Posterior vena cava (tissue), 2 donors: ENCODE measurements at regions not wholly inside any gene's neighbourhood (a gene's known extent, or its start where the extent isn't known, plus 50 kb on each side); places are given as distances from the start of the nearest gene placed in this dataset.

ENCODE experiments used
- DNase-seq: peaks from one replicate; pipeline ENCODE4 v3.0.0-alpha.2; 2020; ENCODE audit warnings: low spot score
- intact Hi-C, 2 donors: fragments of 100-400 bp; cut with DNase I; formaldehyde crosslinking; loops; one replicate each; pipeline versions ENCODE4 v1.14.1 to v1.14.2; 2022 to 2023
- donor health status: DM: yes; HTN: yes; CAD: no.
- donor health status: DM: yes; HTN: yes; CAD: no.

- no peak for DNase-seq
- intact Hi-C loops: no loop called here
Observed at GRCh38 chr2:16329421-16329820, 336.2 kb downstream of the CYRIA start.

- no peak for DNase-seq
- intact Hi-C loops: no loop called here
Observed at GRCh38 chr2:16328521-16329190, 337.0 kb downstream of the CYRIA start.

- no peak for DNase-seq
- intact Hi-C loops: no loop called here
Observed at GRCh38 chr2:16327326-16327725, 338.3 kb downstream of the CYRIA start.

- intact Hi-C loops: no loop called here
- DNase-seq: no peak
Observed at GRCh38 chr2:16326711-16327300, 338.8 kb downstream of the CYRIA start.

GRCh38 chr2:16325976-16326510 is 339.6 kb downstream of the CYRIA start:
- DNase-seq: no peak
- intact Hi-C loops: no loop called here

GRCh38 chr2:16325016-16325975 is 340.3 kb downstream of the CYRIA start:
- intact Hi-C loops: no loop called here
- no peak for DNase-seq

GRCh38 chr2:16324544-16324937 is 341.1 kb downstream of the CYRIA start:
- intact Hi-C loops: loop anchor here in 1 of 2 donors (5.0 kb wide), 1 partner anchor 1772 kb away; no protein-coding TSS in a partner anchor
- DNase-seq: no peak

GRCh38 chr2:16323551-16324543 is 341.8 kb downstream of the CYRIA start:
- intact Hi-C loops: loop anchor here in 1 of 2 donors (5.0 kb wide), 1 partner anchor 1772 kb away; no protein-coding TSS in a partner anchor
- DNase-seq: no peak

- no peak for DNase-seq
Observed at GRCh38 chr2:16323126-16323520, 342.5 kb downstream of the CYRIA start.

GRCh38 chr2:16322308-16323125 is 343.1 kb downstream of the CYRIA start:
- no peak for DNase-seq
- intact Hi-C loops: loop anchor here in 1 of 2 donors (5.0 kb wide), 1 partner anchor 1770 kb away; no protein-coding TSS in a partner anchor

More at GRCh38 chr2:16323126-16323520, 342.5 kb downstream of the CYRIA start:
- intact Hi-C loops: loop anchor here in 1 of 2 donors (5.0 kb wide), 1 partner anchor 1771 kb away; no protein-coding TSS in a partner anchor

- intact Hi-C loops: loop anchor here in 1 of 2 donors (5.0 kb wide), 1 partner anchor 1770 kb away; no protein-coding TSS in a partner anchor
- DNase-seq: no peak
Observed at GRCh38 chr2:16321872-16322271, 343.8 kb downstream of the CYRIA start.

- intact Hi-C loops: loop anchor here in 1 of 2 donors (5.0 kb wide), 1 partner anchor 1769 kb away; no protein-coding TSS in a partner anchor
- no peak for DNase-seq
Observed at GRCh38 chr2:16321256-16321655, 344.4 kb downstream of the CYRIA start.

- no peak for DNase-seq
- intact Hi-C loops: loop anchor here in 1 of 2 donors (5.0 kb wide), 1 partner anchor 1768 kb away; no protein-coding TSS in a partner anchor
Observed at GRCh38 chr2:16320716-16321115, 344.9 kb downstream of the CYRIA start.

GRCh38 chr2:16319551-16320121 is 346.0 kb downstream of the CYRIA start:
- intact Hi-C loops: loop anchor here in 1 of 2 donors (5.0 kb wide), 1 partner anchor 1767 kb away; no protein-coding TSS in a partner anchor
- DNase-seq: no peak

- no peak for DNase-seq
Observed at GRCh38 chr2:16318474-16319195, 347.0 kb downstream of the CYRIA start.

GRCh38 chr2:16318051-16318450 is 347.6 kb downstream of the CYRIA start:
- DNase-seq: no peak
- intact Hi-C loops: no loop called here

More at GRCh38 chr2:16318474-16319195, 347.0 kb downstream of the CYRIA start:
- intact Hi-C loops: no loop called here
